Esophagus muscularis mucosa (tissue), 4 donors: ENCODE measurements at regions not wholly inside any gene's neighbourhood (a gene's known extent, or its start where the extent isn't known, plus 50 kb on each side); places are given as distances from the start of the nearest gene placed in this dataset.

Experiments used
- DNase-seq: peaks from one replicate; pipeline ENCODE4 v3.0.0-alpha.2; 2017; ENCODE audit errors: extremely low spot score
- H3K27ac ChIP-seq, 4 donors: fragments of 200-600 bp; sonication (generic); replicated peaks in 1 of 4; 1 replicate in 3 of 4; 2 replicates in 1 of 4; pipeline ENCODE4 v1.5.1; 2016 to 2019; ENCODE audit warnings: mild to moderate bottlenecking in 1 of 4
- H3K27me3 ChIP-seq, 4 donors: fragments of 200-600 bp; sonication (generic); one replicate each; pipeline versions ENCODE4 v1.5.1 to v1.6.0; 2016 to 2019
- H3K36me3 ChIP-seq, 4 donors: fragments of 200-600 bp; sonication (generic); one replicate each; pipeline ENCODE4 v1.5.1; 2016 to 2019
- H3K4me1 ChIP-seq, 4 donors: fragments of 200-600 bp; sonication (generic); one replicate each; pipeline ENCODE4 v1.5.1; 2016 to 2019
- H3K4me3 ChIP-seq, 4 donors: fragments of 200-600 bp; sonication (generic); 1 replicate in 2 of 4; 2 replicates in 2 of 4; pipeline ENCODE4 v1.5.1; 2016 to 2019; ENCODE audit warnings: mild to moderate bottlenecking in 4 of 4, moderate library complexity in 1 of 4
- H3K9me3 ChIP-seq, 4 donors: fragments of 200-600 bp; sonication (generic); 1 replicate in 3 of 4; 2 replicates in 1 of 4; pipeline ENCODE4 v1.5.1; 2016 to 2019
- EP300 ChIP-seq: sonication (generic); formaldehyde crosslinking; IDR thresholded peaks from one replicate; pipeline ENCODE4 v1.6.1; 2017; ENCODE audit warnings: antibody characterized with exemption
- POLR2A ChIP-seq: fragments of 450-650 bp; IDR thresholded peaks from one replicate; pipeline ENCODE4 v1.6.1; 2017; ENCODE audit warnings: antibody characterized with exemption, moderate library complexity, mild to moderate bottlenecking, low read depth
- POLR2AphosphoS5 ChIP-seq, 2 donors: sonication (generic); formaldehyde crosslinking; IDR thresholded peaks; one replicate each; pipeline ENCODE4 v1.6.1; 2017; ENCODE audit warnings: antibody characterized with exemption in 2 of 2
- WGBS: methylation state at CpG from one replicate; pipeline ENCODE4 v1.1.5; 2018; 5-methylcytosine and 5-hydroxymethylcytosine counted together
- intact Hi-C: fragments of 100-400 bp; cut with DNase I; formaldehyde crosslinking; loops from one replicate; pipeline ENCODE4 v1.15.1; 2023
- TF ChIP-seq, protein P1 (sequence below), 3 experiments: fragments of 200-600 bp in 2 of 3; fragments of 450-650 bp in 1 of 3; sonication (generic) in 2 of 3; IDR thresholded peaks; one replicate each; pipeline ENCODE4 v1.5.1; 2017 to 2019; ENCODE audit warnings: antibody characterized with exemption in 3 of 3, mild to moderate bottlenecking in 2 of 3, moderate library complexity in 1 of 3

DNA sequence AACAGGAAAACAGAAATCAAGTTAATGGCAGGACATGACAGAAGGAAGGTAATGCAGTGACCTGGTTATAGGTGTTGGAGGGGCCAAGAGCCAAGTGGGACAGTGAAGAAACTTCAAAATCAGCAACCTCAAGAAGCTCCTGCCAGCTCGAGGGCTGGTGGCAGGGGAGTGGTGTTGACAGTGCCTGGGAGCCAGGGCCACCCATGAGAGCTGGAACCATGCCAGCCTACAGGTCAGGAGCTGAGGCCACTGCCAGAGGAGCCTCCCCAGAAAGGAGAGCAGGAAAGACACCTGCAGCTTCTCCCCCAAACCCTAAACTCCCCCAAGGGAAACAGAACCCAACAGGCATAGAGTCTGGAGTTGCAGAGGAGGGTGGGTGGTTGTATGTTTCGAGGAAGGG lies 262.1 kb downstream of the LRFN2 start:
- H3K27ac ChIP-seq: no peak overlapping the region
- no peaks in the 10 kb centered on the region for H3K9me3 ChIP-seq
- TF ChIP-seq POLR2AphosphoS5 (IDR thresholded peaks at IDR 0.05) (no peak), EP300 (no peak), POLR2A (no peak)
- TF ChIP-seq, protein P1, sequence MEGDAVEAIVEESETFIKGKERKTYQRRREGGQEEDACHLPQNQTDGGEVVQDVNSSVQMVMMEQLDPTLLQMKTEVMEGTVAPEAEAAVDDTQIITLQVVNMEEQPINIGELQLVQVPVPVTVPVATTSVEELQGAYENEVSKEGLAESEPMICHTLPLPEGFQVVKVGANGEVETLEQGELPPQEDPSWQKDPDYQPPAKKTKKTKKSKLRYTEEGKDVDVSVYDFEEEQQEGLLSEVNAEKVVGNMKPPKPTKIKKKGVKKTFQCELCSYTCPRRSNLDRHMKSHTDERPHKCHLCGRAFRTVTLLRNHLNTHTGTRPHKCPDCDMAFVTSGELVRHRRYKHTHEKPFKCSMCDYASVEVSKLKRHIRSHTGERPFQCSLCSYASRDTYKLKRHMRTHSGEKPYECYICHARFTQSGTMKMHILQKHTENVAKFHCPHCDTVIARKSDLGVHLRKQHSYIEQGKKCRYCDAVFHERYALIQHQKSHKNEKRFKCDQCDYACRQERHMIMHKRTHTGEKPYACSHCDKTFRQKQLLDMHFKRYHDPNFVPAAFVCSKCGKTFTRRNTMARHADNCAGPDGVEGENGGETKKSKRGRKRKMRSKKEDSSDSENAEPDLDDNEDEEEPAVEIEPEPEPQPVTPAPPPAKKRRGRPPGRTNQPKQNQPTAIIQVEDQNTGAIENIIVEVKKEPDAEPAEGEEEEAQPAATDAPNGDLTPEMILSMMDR (IDR thresholded peaks at IDR 0.05): no peak
- 79% methylated on average over 1 of the region's 2 CpGs for WGBS
- H3K27me3 ChIP-seq: peaks cover 0 to 46% (median 0%) of the 10 kb centered on the region in 4 donors
- no peaks in the 10 kb centered on the region for H3K36me3 ChIP-seq
- intact Hi-C loops: no loop called here
- H3K4me1 ChIP-seq: peaks cover 0 to 14% (median 8%) of the 10 kb centered on the region in 4 donors
- H3K4me3 ChIP-seq: no peak overlapping the region
- DNase-seq: no peak

DNA sequence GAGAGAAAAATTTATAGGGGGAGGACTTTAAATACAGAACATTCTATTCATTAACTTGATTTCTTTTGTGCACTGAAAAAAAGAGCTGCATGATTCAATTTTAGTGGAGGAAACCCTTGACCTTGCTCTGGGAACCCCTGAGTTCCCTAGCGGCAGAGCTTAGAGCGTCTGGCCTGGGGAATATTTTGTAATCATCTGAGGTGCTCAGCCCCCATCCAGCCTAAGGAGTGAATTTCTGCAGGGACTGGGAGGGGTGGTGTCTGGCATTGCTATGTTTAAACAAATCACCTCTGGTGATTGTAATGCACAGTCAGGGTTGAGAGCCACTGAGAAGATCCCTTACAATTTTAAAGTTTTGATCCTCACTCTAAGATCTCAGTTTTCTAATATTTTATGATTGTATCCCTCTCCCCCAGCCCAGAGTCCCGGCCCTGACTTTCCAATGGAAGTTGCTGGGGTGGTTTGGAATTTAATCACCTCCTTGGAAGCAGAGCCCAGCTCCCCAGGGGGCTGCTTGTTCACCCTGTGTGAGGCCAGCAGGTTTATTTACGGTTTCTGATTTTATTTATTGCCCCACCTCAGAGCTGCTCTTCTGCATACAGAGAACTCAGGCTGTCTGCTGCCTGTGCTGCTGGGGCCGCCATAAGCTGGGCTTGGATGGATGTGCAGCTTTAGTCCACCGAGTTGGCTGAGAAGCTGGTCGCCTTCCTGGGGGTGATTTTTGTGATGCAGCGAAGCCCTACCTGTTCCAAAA lies 263.1 kb downstream of the LRFN2 start:
- Histone ChIP-seq H3K27me3 (peaks cover 0 to 43% (median 0%) of the 10 kb centered on the region in 4 donors), H3K9me3 (peaks cover 0 to 4% (median 2%) of the 10 kb centered on the region in 4 donors), H3K4me3 (no peak overlapping the region), H3K27ac (no peak overlapping the region), H3K36me3 (no peaks in the 10 kb centered on the region), H3K4me1 (peaks cover 0 to 14% (median 8%) of the 10 kb centered on the region in 4 donors)
- TF ChIP-seq POLR2AphosphoS5 (IDR thresholded peaks at IDR 0.05) (no peak), POLR2A (no peak), EP300 (no peak)
- TF ChIP-seq, protein P1 (IDR thresholded peaks at IDR 0.05): no peak
- 75% methylated on average over 8 of the region's 8 CpGs for WGBS
- intact Hi-C loops: no loop called here
- no peak for DNase-seq

- Histone ChIP-seq H3K4me1 (peaks cover 0 to 13% (median 8%) of the 10 kb centered on the region in 4 donors), H3K9me3 (peaks cover 0 to 6% (median 3%) of the 10 kb centered on the region in 4 donors), H3K36me3 (no peaks in the 10 kb centered on the region), H3K4me3 (no peak overlapping the region), H3K27me3 (peaks cover 0 to 35% (median 0%) of the 10 kb centered on the region in 4 donors), H3K27ac (no peak overlapping the region)
- no peak for DNase-seq
- WGBS: 91% methylated on average over 9 of the region's 9 CpGs
- TF ChIP-seq EP300 (no peak), POLR2A (no peak), POLR2AphosphoS5 (IDR thresholded peaks at IDR 0.05) (no peak)
- TF ChIP-seq, protein P1 (IDR thresholded peaks at IDR 0.05): no peak
- intact Hi-C loops: no loop called here
Measured at GRCh38 chr6:40322336-40322735, 264.8 kb downstream of the LRFN2 start.

DNA sequence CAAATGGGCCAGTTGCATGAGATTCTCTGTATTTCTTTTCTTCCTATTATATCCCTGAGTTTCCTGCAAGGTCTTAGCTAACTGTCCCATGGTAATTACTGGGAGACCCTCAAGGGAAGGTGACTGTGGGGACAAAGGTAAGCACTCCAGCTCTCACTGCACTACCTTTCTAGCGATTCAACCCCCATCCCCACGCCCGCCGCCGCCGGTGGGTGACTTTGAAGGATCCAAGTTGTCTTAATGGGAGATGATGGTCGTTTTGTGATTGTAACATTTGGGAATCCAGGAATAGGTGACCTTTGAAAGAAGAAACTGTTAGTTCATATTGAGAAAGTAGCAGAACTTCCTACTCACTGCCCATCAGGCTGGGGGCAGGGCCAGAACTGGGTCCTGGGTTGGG lies 265.5 kb downstream of the LRFN2 start:
- TF ChIP-seq, protein P1 (IDR thresholded peaks at IDR 0.05): no peak
- TF ChIP-seq POLR2AphosphoS5 (IDR thresholded peaks at IDR 0.05): no peak
- TF ChIP-seq POLR2A: no peak
- no peak for TF ChIP-seq EP300
- Histone ChIP-seq H3K4me1 (peaks cover 0 to 6% (median 5%) of the 10 kb centered on the region in 4 donors), H3K4me3 (no peak overlapping the region), H3K36me3 (no peaks in the 10 kb centered on the region), H3K9me3 (peaks cover 0 to 6% (median 3%) of the 10 kb centered on the region in 4 donors), H3K27me3 (peaks cover 0 to 39% (median 0%) of the 10 kb centered on the region in 4 donors), H3K27ac (no peak overlapping the region)
- intact Hi-C loops: no loop called here
- no peak for DNase-seq
- 94% methylated on average over 7 of the region's 7 CpGs for WGBS
